DMS153 treated with DMSO at 0.1 percent for 48 hours (cell line): ENCODE measurements at regions not wholly inside any gene's neighbourhood (a gene's known extent, or its start where the extent isn't known, plus 50 kb on each side); places are given as distances from the start of the nearest gene placed in this dataset.

Experiments used
- DNase-seq: peaks from one replicate; lab custom pipeline; 2025; ENCODE audit not compliant: unreplicated experiment; lab: John Stamatoyannopoulos, UW

- DNase-seq: no peak
Observed at GRCh38 chr6:168212362-168212761, 107.2 kb downstream of the DACT2 start.

- DNase-seq: no peak
Observed at GRCh38 chr6:168211681-168212080, 107.9 kb downstream of the DACT2 start.

- no peak for DNase-seq
Observed at GRCh38 chr6:168210239-168211105, 109.1 kb downstream of the DACT2 start.

GRCh38 chr6:168209420-168209819, 110.2 kb downstream of the DACT2 start:
- DNase-seq: no peak

- no peak for DNase-seq
Observed at GRCh38 chr6:168208854-168209253, 110.7 kb downstream of the DACT2 start.

GRCh38 chr6:168208402-168208801, 111.2 kb downstream of the DACT2 start:
- DNase-seq: no peak

- DNase-seq: no peak
Observed at GRCh38 chr6:168207421-168208175, 112.0 kb downstream of the DACT2 start.

GRCh38 chr6:168206661-168207274, 112.8 kb downstream of the DACT2 start:
- no peak for DNase-seq

- no peak for DNase-seq
Observed at GRCh38 chr6:168206186-168206585, 113.4 kb downstream of the DACT2 start.

GRCh38 chr6:168201799-168202198, 117.8 kb downstream of the DACT2 start:
- DNase-seq: no peak

- DNase-seq: no peak
Observed at GRCh38 chr6:168201383-168201782, 118.2 kb downstream of the DACT2 start.

- no peak for DNase-seq
Observed at GRCh38 chr6:168200571-168201134, 118.9 kb downstream of the DACT2 start.

GRCh38 chr6:168198302-168199180, 119.5 kb upstream of the FRMD1 start:
- no peak for DNase-seq

- DNase-seq: no peak
Observed at GRCh38 chr6:168197636-168198301, 118.8 kb upstream of the FRMD1 start.

- no peak for DNase-seq
Observed at GRCh38 chr6:168196881-168197635, 118.0 kb upstream of the FRMD1 start.

- DNase-seq: peak; percentile 96
Observed at GRCh38 chr6:168196385-168196860, 117.4 kb upstream of the FRMD1 start.

- no peak for DNase-seq
Observed at GRCh38 chr6:168195712-168196111, 116.7 kb upstream of the FRMD1 start.

GRCh38 chr6:168194732-168195567, 115.9 kb upstream of the FRMD1 start:
- no peak for DNase-seq
